ENCODE measurements at regions not wholly inside any gene's neighbourhood (a gene's known extent, or its start where the extent isn't known, plus 50 kb on each side); places are given as distances from the start of the nearest gene placed in this dataset.
"Not testable (repeated sequence)": the region's sequence is repeated elsewhere in the genome, so short reads cannot be mapped to it uniquely, and the experiment has no call there.

- 45 to 65% (median 56%) methylated on average over 3 of the region's 3 CpGs for WGBS, 4 donors
- Histone ChIP-seq H3K9me3 (replicated peaks in 1 of 3) (no peaks in the 10 kb centered on the region), H3K27me3 (no peaks in the 10 kb centered on the region), H3K4me1 (replicated peaks in 1 of 2) (no peaks in the 10 kb centered on the region), H3K27ac (no peak overlapping the region), H3K36me3 (replicated peaks in 1 of 2) (no peaks in the 10 kb centered on the region), H3K4me3 (no peak overlapping the region)
- DNase-seq = no peak
- intact Hi-C loops (cut with DNase I) = no loop called here
- TF ChIP-seq CTCF (IDR thresholded peaks at IDR 0.05) = no peak
- TF ChIP-seq POLR2A (IDR thresholded peaks at IDR 0.05) = no peak
These were observed 406.8 kb downstream of the CCDC85A start for GRCh38 chr2:56590611-56591010.

GRCh38 chr2:56606086-56606485 lies 422.3 kb downstream of the CCDC85A start:
- H3K27me3 ChIP-seq; H3K36me3 ChIP-seq (replicated peaks in 1 of 2); DNase-seq; intact Hi-C loops (cut with DNase I); H3K4me1 ChIP-seq (replicated peaks in 1 of 2); H3K9me3 ChIP-seq (replicated peaks in 1 of 3); H3K4me3 ChIP-seq; H3K27ac ChIP-seq: not testable (repeated sequence)
- WGBS, 4 donors = 56 to 86% (median 74%) methylated on average over 2 to 9 of the region's 9 CpGs

GRCh38 chr2:56613254-56613653 lies 429.5 kb downstream of the CCDC85A start:
- H3K4me3 ChIP-seq = no peak overlapping the region
- no peak for DNase-seq
- H3K27me3 ChIP-seq = no peaks in the 10 kb centered on the region
- no peaks in the 10 kb centered on the region for H3K36me3 ChIP-seq (replicated peaks in 1 of 2)
- WGBS, 4 donors = 43 to 64% (median 59%) methylated on average over 1 of the region's 1 CpG
- TF ChIP-seq POLR2A (IDR thresholded peaks at IDR 0.05) = no peak
- no peak for TF ChIP-seq CTCF (IDR thresholded peaks at IDR 0.05)
- intact Hi-C loops (cut with DNase I) = no loop called here
- no peaks in the 10 kb centered on the region for H3K9me3 ChIP-seq (replicated peaks in 1 of 3)
- no peak overlapping the region for H3K27ac ChIP-seq
- no peaks in the 10 kb centered on the region for H3K4me1 ChIP-seq (replicated peaks in 1 of 2)

- no peak for DNase-seq
- Histone ChIP-seq H3K9me3 (replicated peaks in 1 of 3) (no peaks in the 10 kb centered on the region), H3K36me3 (replicated peaks in 1 of 2) (no peaks in the 10 kb centered on the region), H3K27me3 (no peaks in the 10 kb centered on the region), H3K27ac (no peak overlapping the region), H3K4me1 (replicated peaks in 1 of 2) (no peaks in the 10 kb centered on the region), H3K4me3 (no peak overlapping the region)
- TF ChIP-seq POLR2A (IDR thresholded peaks at IDR 0.05) (no peak), CTCF (IDR thresholded peaks at IDR 0.05) (no peak)
- intact Hi-C loops (cut with DNase I) = no loop called here
- WGBS, 4 donors = 78 to 83% (median 82%) methylated on average over 1 of the region's 1 CpG
These were observed 430.1 kb downstream of the CCDC85A start for GRCh38 chr2:56613920-56614319.

GRCh38 chr2:56615760-56616159 lies 432.0 kb downstream of the CCDC85A start:
- intact Hi-C loops (cut with DNase I) = no loop called here

More at GRCh38 chr2:56615760-56616159, 432.0 kb downstream of the CCDC85A start:
- no peaks in the 10 kb centered on the region for H3K9me3 ChIP-seq (replicated peaks in 1 of 3)
- no peaks in the 10 kb centered on the region for H3K27me3 ChIP-seq
- no peak overlapping the region for H3K27ac ChIP-seq
- H3K4me3 ChIP-seq = no peak overlapping the region
- H3K36me3 ChIP-seq (replicated peaks in 1 of 2) = no peaks in the 10 kb centered on the region
- WGBS, 4 donors = 41 to 70% (median 51%) methylated on average over 3 of the region's 3 CpGs
- no peak for DNase-seq
- H3K4me1 ChIP-seq (replicated peaks in 1 of 2) = no peaks in the 10 kb centered on the region
- no peak for TF ChIP-seq POLR2A (IDR thresholded peaks at IDR 0.05)
- TF ChIP-seq CTCF (IDR thresholded peaks at IDR 0.05) = no peak
